WTC11 (cell line): ENCODE measurements at regions not wholly inside any gene's neighbourhood (a gene's known extent, or its start where the extent isn't known, plus 50 kb on each side); places are given as distances from the start of the nearest gene placed in this dataset.
"Not testable (repeated sequence)": the region's sequence is repeated elsewhere in the genome, so short reads cannot be mapped to it uniquely, and the experiment has no call there.

Experiments used
- FOXK1 ChIP-seq: sonication (generic); formaldehyde crosslinking; IDR thresholded peaks from 2 replicates; pipeline ENCODE4 v1.8.0; 2022; ENCODE audit warnings: mild to moderate bottlenecking, moderate library complexity, missing genetic modification reagents
- FOXP1 ChIP-seq: sonication (generic); formaldehyde crosslinking; IDR thresholded peaks from 2 replicates; pipeline ENCODE4 v1.8.0; 2022; ENCODE audit warnings: missing genetic modification reagents, mild to moderate bottlenecking, moderate library complexity, borderline replicate concordance

GRCh38 chr9:33705440-33705839 is 89.9 kb upstream of the PRSS3 start:
- not testable (repeated sequence) for TF ChIP-seq FOXK1, FOXP1 (CRISPR knock-in tag)
